NCI-H187 (cell line): ENCODE measurements at regions not wholly inside any gene's neighbourhood (a gene's known extent, or its start where the extent isn't known, plus 50 kb on each side); places are given as distances from the start of the nearest gene placed in this dataset.
A peak's percentile ranks its signal among the peaks of the same experiment; 100 is the strongest.
"Not testable (repeated sequence)": the region's sequence is repeated elsewhere in the genome, so short reads cannot be mapped to it uniquely, and the experiment has no call there.

Experiments used
- DNase-seq, 2 experiments: peaks; one replicate each; lab custom pipeline; 2025; lab: John Stamatoyannopoulos, UW

DNA sequence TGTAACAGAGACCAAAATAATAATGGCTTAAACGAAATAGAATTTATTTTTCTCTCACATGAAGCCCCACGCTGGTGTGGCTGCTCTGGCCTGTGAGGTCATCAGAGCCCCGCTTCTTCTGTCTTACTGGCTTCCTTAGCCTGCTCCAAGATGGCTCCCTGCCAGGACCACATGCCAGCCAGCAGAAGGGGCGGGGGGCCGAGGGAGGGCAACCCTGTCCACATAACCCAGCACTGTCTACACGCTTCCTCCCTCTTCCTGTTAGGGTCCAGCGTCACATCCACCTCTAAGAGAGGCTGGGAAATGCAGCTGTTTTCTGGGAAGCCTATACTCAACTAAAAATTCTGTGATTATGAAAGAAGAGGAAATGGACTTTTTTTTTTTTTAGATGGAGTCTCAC is 107.9 kb upstream of the DLG1 start:
- no peak for DNase-seq

DNA sequence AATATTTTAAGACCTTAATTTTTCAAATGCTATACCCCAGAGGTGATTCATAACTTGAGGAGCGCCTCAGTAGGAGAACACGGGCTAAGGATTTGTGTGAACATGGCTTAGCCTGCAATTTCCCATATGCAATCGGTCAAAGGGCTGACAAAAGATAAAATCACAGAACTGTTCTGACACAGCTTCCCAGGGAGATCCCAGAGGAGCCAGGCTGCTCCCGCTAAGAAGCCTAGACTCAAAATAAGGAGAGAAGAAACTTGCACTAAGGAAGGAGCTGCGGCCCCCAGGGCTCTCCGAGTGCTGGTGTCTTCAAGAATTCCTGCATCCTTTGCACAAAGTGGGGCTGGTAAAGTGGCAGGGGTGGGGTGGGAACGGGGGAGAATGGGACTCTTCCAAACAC is 106.3 kb upstream of the DLG1 start:
- DNase-seq: no peak

DNA sequence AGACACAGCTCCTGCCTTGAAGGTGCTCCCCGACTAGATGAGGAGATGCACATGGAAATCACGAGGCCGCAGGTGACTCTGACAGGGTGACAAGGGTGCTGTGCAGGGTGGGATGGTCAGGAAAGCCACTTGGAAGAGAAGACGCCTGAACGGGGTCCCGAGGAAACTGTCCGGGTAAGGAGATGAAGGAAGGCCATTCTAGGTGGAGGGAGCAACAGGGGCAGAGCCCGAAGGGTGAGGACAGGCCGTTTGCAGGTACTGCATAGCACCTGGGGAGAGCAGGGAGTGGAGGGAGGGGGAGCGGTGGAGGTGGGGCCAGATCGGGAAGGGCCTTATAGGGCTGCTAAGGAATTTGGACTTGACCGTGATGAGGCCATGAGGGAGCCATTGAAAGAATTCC is 105.6 kb upstream of the DLG1 start:
- DNase-seq: no peak

DNA sequence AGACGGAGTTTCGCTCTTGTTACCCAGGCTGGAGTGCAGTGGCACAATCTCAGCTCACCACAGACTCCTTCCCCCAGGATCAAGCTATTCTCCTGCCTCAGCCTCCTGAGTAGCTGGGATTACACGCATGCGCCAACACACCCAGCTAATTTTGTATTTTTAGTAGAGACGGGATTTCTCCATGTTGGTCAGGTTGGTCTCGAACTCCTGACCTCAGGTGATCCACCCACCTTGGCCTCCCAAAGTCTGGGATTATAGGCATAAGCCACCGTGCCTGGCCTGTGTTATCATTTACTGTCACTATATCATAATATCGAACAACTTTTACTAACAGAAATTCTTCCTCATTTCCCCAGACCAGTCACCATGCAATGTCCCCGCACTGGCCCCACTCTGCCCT is 104.0 kb upstream of the DLG1 start:
- not testable (repeated sequence) for DNase-seq

DNA sequence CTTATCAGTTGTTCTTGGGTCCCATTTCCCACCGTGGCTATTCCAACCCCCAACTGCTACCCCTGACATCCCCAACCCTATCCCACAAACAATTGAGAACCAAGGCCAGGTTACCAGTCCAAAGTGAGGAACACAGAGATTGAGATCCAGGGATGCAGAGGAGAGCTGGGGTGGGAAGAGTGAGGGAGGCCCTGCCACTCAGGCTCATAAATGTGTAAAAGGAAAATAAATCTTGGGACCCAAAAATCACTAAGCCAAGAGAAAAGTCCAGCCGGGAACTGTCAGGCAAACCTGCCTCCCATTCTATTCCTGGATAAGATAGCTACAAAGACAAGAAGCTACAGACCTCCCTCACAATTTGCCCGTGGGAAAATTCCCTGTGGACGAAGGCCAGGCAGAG is 101.1 kb upstream of the DLG1 start:
- DNase-seq: no peak

DNA sequence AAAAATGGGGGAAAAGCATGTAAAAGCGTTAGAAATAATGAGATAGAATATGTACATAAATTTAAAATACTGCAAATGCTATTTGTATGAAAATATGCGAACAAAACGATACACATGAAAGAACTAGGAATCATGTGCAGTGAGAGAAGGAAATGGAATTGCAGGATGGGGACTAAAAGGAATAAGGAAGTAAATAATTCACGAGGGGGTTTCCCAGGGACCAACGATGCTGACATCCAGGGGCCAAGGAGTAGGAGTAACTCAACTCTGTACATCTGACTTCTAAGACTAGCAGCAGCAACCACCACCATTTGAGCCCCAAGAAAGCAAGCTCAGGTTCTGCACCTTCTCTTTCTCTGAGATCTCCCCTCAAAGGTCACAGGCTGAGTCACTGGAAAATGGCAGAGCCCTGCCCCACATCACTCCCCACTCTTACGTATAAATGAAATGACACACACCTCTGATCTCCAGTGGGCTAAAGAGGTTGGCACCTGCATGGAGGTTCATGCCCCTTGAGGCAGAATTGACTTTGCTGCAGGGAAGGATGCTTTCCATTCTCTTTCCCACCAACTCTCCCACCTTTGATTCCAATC is 100.0 kb upstream of the DLG1 start:
- DNase-seq: no peak

DNA sequence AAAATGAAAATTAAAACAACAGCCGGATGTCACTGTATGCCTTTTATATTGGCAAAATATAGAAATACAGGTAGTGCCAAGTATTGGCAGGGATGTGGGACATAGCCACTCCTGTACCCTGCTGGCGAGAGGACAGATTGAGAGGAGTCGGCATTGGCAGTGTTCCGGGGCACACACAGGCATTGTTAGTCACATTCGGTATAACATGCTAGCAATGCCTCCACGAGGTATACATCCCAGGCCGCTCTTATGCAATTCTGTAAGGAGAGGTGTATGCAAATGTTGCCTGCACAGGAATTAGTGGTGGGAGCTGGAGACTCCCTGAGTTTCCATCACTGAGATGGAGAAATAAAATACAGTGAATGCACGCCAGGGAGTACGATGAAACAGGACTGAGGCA is 99.4 kb upstream of the DLG1 start:
- no peak for DNase-seq

DNA sequence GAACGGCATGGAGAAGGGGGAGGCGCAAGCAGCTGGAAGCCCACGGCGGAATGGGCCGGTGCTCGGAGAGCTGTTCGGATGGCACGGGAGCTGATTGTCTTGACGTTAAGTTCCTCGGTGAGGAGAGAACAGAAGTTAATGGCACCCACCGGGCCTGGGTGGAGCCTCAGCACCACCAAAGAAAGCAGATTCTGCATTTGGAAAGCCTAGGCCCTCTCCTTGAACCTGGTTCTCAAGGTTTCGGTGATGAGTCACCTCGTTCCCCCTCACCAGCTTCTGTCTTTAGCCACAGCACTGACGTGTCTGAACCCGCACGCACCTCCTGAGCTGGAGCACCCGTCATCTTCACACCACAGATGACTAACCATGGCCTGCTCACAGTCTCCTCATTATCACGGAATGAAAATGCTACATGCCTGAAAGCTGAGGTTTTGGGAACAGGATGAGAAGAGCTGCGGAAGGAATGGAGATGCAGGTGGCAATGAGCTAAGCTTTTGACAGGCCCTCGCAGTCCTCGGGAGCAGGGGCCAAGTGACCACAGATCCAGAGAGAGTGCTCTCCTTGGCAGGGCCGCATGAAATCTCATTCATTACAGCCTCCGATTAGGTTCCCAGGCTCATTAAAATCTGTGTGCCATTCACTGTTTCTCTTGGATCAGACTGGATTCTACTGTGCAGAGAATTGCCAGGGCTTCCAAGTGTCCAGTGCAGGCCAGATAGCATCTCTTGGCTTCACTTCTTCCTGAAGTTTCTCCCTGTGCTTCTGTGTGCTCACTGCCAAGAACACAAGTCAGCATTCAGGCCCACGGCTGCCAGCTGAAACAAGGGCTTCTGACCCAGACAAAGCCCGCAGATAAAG is 96.3 kb upstream of the DLG1 start:
- no peak for DNase-seq

DNA sequence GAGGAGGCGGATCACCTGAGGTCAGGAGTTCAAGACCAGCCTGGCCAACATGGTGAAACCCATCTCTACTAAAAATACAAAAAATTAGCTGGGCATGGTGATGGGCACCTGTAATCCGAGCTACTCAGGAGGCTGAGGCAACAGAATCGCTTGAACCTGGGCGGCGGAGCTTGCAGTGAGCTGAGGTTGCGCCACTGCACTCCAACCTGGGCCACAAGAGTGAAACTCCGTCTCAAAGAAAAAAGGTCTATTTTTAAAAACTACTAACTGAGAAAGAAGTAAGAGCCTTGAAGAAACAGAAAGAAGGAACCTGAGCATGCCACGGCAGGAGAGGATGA is 95.7 kb upstream of the DLG1 start:
- not testable (repeated sequence) for DNase-seq

DNA sequence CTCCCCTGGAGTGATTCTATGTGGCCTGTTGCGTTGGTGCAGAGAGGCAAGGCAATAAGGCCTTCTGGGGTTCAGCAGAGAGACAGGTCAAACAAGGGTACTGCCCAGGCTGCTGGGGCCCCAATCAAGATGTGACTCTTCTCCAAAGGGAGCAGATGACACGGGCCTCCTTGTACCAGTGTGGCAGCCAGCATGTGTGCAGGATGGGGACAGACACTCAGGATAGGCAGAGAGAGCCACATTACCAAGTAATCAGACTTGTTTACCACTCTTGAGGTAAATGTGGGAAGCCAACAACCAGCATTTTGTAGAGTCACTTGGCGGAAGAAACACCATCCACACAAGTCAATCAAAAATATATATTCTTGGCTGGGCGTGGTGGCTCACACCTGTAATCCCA is 95.3 kb upstream of the DLG1 start:
- no peak for DNase-seq

DNA sequence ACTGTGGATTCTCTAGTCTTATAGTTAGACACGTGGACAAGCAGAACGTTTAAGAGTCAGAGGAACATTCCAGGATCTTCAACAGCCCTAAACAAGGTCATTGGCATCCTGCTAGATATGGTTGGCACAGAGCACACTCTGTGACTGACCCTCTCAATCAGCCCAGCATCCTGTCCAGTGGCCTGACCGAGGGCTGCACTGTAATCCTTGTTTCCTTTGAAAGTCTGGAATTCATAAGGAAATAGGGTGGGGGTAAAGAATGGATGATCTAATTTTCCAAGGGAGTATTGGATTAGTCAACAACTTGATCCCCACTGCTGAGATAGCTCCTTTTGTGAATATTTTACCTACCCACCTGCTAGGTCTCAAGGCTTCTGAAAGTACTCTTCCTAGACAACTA is 94.5 kb upstream of the DLG1 start:
- DNase-seq: no peak

DNA sequence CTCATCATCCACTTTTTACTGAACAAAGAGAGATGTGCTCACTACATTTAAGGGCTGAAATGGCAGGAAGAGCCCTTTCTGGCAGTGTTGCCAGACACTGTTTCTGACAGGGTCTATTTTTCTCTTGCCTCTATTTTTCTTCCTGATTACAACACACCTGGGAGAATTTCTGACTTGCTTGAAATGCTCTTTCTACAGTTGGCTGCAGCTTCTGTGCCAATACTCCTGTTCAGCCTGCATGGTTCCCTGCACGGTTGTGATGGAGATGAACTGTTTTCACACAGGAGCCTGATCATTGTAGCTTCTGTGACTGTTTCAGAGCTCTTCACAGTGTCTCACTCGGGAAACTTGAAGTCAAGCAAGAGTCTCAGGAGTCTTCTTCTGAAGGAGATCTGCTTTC is 83.0 kb upstream of the DLG1 start:
- no peak for DNase-seq

DNA sequence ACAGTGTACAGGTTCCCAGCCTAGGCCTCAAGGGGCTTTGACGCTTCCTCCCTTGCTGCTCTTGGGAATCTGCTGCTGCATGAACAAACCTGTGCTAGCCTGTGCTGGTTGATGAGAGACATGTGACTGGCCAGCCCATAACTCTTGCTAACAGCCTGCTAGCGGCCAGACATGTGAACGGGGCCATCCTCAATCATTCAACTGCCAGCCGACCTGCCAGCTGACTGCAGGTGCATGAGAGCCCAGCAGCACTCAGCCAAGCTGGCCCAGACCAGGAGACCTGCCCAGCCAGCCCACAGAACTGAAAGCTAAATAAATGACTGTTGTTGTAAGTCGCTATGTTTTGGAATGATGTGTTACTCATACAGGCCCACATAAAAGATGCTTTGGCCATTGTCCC is 82.4 kb upstream of the DLG1 start:
- DNase-seq: peak; percentile 45 to 61

DNA sequence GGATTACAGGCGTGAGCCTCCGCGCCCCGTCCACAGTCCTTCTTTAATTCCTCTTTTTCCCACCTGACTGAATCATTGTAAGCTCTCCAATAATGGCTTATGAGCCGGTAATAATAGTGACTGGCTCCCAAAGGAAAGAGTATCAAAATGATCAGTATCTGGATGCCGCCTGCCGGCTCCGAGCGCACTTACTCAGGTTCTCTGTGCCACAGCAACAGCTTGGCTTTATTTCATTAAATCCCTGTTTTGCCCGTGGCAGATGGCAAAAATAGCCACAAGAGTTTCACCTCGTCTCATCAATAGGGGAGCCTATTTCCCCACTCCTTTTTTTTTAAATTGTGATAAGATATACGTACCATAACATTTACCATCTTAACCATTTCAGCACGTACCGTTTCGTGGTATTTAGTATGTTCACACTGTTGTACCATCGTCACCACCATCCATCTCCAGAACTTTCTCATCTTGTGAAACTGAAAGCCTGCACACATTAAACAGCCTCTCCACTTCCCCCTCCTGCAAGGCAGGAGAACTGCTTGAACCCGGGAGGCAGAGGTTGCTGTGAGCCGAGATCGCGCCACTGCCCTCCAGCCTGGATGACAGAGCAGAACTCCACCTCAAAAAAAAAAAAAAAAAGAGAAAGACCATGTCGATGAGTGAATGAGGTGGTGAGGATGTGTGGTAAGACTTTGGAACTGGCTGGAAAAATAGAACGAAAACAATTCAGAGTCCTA is 80.7 kb upstream of the DLG1 start:
- DNase-seq: no peak

DNA sequence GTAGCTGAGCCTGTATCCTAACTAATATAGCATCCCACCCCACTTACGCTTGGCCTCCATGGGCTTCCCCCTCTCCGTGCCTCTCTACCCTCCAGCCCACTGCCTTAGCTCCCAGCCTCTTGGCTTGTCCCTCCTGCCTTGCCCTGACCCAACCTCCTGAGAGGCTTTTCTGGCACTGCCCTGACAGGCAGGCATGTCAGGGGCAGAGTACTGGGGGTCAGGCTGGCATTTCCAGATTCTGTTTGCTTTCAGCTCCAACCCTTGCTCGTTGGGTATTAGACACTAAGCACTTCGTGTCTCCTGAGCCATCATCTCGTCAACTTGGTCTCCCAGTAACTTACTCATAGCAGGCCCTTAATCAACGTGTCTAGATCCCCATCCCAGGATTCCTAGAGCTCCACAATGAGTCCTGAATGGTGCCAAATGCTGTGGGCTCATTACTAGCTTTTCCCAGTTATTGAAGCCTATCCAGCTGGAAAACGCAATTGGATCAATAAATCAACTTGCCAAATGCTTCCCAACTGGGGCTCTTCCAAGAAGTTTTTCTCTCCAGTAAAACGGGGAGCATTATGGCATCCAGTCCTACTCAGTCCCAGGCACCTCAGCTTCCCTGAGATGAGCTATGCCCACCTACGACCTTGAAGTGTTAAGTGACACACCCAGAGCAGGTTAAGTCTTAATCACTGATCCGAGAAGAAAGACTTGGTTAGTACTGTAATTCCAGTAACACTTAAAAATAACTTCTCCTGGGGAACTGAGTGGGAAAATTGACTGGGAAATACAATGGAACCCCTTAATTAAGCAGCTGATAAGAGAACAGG is 78.5 kb upstream of the DLG1 start:
- DNase-seq: no peak

DNA sequence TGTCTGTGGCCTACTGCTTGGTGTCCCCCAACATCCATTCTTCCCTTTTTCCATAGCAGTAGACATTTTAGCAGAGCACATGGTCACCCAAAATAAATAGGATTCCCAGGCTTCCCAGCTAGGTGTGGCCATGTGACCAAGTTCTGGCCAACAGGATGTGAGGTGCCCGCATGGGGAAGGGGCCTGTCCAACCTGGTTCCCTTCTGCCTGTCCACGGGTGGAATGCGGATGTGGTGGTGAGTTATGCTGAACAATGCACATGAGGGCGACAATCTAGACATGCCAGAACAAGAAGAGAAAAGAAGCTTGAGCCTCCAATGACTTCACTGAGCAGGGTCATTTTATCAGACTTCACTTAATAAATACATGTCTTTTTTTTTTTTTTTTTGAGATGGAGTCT is 77.6 kb upstream of the DLG1 start:
- DNase-seq: no peak

DNA sequence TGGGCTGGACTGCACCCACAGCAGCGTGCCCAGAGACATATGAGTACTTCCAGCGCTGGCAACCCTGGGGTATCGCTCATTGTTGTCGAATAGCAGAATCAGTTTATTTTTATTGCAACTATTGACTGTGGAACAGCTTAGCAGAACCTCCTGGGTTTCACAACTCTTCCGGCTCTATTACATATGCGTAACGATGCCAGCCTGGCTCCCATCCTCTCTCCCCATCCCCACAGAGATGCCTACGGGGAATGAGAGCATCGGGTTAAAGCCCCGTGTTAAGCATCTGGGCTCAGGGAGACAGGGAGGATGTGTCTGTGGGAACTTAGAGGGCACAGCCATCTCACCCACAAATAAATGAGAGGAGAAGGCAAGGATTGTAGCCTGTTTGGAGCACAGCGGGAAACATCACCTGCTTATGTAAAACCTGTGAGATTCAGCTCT is 76.6 kb upstream of the DLG1 start:
- no peak for DNase-seq

DNA sequence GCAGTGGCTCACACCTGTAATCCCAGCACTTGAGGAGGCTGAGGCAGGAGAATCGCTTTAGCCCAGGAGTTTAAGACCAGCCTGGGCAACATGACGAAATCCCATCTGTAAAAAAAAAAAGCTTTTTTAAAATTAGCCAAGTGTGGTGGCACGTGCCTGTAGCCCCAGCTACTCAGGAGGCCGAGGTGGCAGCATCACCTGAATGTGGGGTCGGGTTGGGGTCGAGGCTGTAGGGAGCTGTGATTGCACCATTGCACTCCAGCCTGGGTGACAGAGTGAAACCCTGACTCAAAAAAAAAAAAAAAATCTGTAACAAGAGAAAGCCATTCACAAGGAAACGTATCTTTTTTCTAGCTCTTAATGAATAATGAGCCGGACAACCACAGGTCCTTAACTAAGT is 74.7 kb upstream of the DLG1 start:
- no peak for DNase-seq

DNA sequence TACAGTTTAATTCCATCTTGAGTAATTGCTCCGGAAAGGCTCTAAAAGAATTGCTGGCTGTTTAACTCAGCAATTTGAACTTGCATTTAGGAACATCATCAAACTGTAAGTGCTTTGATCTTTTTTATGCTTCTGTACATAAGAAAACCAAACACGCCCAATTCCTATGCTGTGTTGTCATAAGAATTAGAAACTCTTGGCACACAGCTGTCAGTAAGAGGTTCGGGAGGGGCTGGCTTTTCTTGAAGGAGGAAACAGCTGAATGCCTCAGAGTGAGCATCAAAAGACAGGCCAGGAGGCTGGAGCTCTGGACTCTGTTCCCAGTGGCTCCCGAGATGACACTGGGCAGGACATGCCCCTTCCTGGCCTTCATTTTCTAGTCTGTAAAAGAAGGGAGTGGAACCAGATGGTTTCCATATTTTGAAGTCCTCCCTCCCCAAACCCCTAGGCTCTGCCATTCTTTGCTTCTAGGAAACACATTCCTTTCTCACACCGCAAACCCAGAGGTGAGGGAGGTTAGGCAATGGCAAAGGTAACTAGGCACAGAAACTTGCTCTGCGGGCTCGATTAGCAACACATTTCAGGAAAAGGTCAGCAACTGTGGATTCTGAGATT is 73.7 kb upstream of the DLG1 start:
- peak; percentile 49 to 58 for DNase-seq

DNA sequence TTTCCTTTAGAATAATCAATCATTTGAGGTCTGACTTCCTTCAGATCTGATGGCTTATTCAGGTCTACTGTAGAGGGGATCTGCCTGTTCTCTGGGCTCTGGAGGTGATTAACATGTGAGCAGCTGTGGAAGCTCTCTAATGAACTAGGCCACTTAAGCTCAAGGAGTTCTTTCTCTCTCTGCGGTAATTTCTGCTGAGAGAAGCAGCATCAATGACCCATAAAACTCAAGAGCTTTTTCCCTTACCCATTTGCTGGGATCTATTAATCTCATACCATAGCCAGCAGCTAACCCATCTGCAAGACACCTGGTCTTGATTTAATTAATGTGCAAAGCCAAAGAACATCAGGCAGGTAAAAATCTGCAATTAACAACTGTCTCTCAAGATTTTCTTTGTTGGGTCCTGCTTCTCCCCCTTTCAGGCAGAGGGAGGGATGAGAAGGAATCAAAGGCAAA is 73.2 kb upstream of the DLG1 start:
- peak; percentile 74 to 89 for DNase-seq

DNA sequence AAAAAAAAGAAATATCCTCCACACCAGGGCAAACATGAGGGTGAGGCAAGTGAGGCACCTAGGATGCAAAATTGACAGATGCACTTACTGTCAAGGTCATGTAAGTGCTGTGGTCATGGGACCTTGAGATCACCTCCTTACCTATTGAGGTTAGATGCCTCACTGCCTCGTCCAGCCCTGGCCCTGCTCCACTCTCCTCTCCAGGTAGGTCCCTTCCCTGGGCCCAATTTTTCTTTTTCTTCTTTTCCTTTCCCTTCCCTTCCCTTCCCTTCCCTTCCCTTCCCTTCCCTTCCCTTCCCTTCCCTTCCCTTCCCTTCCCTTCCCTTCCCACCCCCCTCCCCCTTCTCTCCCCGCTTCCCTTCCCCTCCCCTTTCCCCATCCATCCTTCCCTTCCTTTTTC is 71.1 kb upstream of the DLG1 start:
- DNase-seq: no peak

DNA sequence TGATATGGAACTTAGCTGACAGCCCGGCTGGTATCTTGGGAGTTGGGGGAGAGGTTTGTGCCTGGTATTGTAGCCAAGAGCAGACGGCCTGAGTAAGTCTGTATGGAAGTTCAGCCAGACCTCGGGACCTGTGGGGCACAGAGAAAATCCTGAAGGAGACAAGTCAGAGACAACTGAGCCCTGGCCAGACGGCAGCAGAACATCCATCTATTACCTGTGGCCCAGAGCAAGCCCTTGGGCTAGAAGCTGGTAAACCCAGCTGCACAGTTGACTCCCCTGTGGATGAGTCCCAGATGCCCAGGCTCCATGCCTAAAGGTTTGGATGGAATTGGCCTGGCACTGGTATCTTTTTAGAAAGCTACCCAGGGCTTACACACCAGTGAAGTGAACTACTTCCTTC is 70.4 kb upstream of the DLG1 start:
- DNase-seq: no peak
